DND-41 (cell line): ENCODE measurements at regions not wholly inside any gene's neighbourhood (a gene's known extent, or its start where the extent isn't known, plus 50 kb on each side); places are given as distances from the start of the nearest gene placed in this dataset.

Source experiments
- ATAC-seq: fragments of 200-7000 bp; cut with Tn5 transposase; 3 replicates; pipeline ENCODE4 v1.9.1; 2021; ENCODE audit warnings: low read depth; ENCODE audit not compliant: insufficient read depth
- DNase-seq: peaks from one replicate; pipeline ENCODE4 v3.0.0-alpha.2; 2020
- H2AFZ ChIP-seq: 2 replicates; pipeline ENCODE4 v1.6.0; 2012; ENCODE audit warnings: low read depth, low read length
- H3K27ac ChIP-seq: 2 replicates; pipeline ENCODE4 v1.5.1; 2012; ENCODE audit warnings: low read length, inconsistent platforms
- H3K27me3 ChIP-seq: fragments of 200-600 bp; sonication (generic); 2 replicates; pipeline ENCODE4 v1.6.0; 2012; ENCODE audit warnings: low read length, mild to moderate bottlenecking, inconsistent platforms; ENCODE audit not compliant: insufficient read depth, poor library complexity
- H3K36me3 ChIP-seq: 2 replicates; pipeline ENCODE4 v1.5.1; 2012; ENCODE audit warnings: low read length, inconsistent platforms; ENCODE audit not compliant: insufficient read depth
- H3K4me1 ChIP-seq: 2 replicates; pipeline ENCODE4 v1.5.1; 2012; ENCODE audit warnings: mild to moderate bottlenecking, low read length; ENCODE audit not compliant: insufficient read depth
- H3K4me2 ChIP-seq: 2 replicates; pipeline ENCODE4 v1.6.0; 2012; ENCODE audit warnings: mild to moderate bottlenecking, moderate library complexity, low read length, inconsistent platforms; ENCODE audit not compliant: insufficient read depth
- H3K4me3 ChIP-seq, 2 experiments: fragments of 200-600 bp in 1 of 2; shearing (Covaris generic) in 1 of 2; 2 replicates each; pipeline ENCODE4 v1.5.1; 2012 to 2016; ENCODE audit warnings: inconsistent platforms in 2 of 2, low read length in 2 of 2, mild to moderate bottlenecking in 2 of 2, low read depth in 1 of 2, moderate library complexity in 1 of 2
- H3K79me2 ChIP-seq: 2 replicates; pipeline ENCODE4 v1.6.0; 2012; ENCODE audit warnings: low read length, inconsistent platforms; ENCODE audit not compliant: insufficient read depth
- H3K9ac ChIP-seq: 2 replicates; pipeline ENCODE4 v1.6.0; 2012; ENCODE audit warnings: low read depth, mild to moderate bottlenecking, inconsistent platforms, low read length, moderate library complexity
- H3K9me3 ChIP-seq: 2 replicates; pipeline ENCODE4 v1.5.1; 2012; ENCODE audit warnings: low read length, moderate library complexity, mild to moderate bottlenecking, inconsistent platforms; ENCODE audit not compliant: insufficient read depth, severe bottlenecking
- H4K20me1 ChIP-seq: 2 replicates; pipeline ENCODE4 v1.6.0; 2012; ENCODE audit warnings: low read length; ENCODE audit not compliant: insufficient read depth
- CTCF ChIP-seq: IDR thresholded peaks from 2 replicates; pipeline ENCODE4 v1.5.1; 2012; ENCODE audit warnings: borderline replicate concordance, low read length, moderate library complexity, mild to moderate bottlenecking; ENCODE audit not compliant: poor library complexity, severe bottlenecking; ENCODE audit errors: extremely low read depth
- EZH2 ChIP-seq: IDR thresholded peaks from 3 replicates; pipeline ENCODE4 v1.6.1; 2012; ENCODE audit warnings: borderline replicate concordance, low read depth, mild to moderate bottlenecking, moderate library complexity, low read length, inconsistent platforms; ENCODE audit not compliant: severe bottlenecking

GRCh38 chrX:20712811-20713210 is 446.1 kb upstream of the RPS6KA3 start:
- Histone ChIP-seq H3K36me3 (no peaks in the 10 kb centered on the region), H3K79me2 (no peaks in the 10 kb centered on the region), H4K20me1 (no peaks in the 10 kb centered on the region), H3K4me2 (no peak overlapping the region), H3K4me3 (no peak overlapping the region), H2AFZ (no peak overlapping the region), H3K27ac (no peak overlapping the region), H3K4me1 (no peaks in the 10 kb centered on the region), H3K9me3 (no peaks in the 10 kb centered on the region), H3K27me3 (no peaks in the 10 kb centered on the region), H3K9ac (no peak overlapping the region)
- ATAC-seq: no peak
- no peak for DNase-seq
- TF ChIP-seq CTCF (no peak), EZH2 (no peak)

GRCh38 chrX:20711366-20711765 is 444.7 kb upstream of the RPS6KA3 start:
- H4K20me1 ChIP-seq: no peaks in the 10 kb centered on the region
- H3K9me3 ChIP-seq: no peaks in the 10 kb centered on the region
- no peaks in the 10 kb centered on the region for H3K27me3 ChIP-seq
- no peaks in the 10 kb centered on the region for H3K79me2 ChIP-seq
- no peak overlapping the region for H3K9ac ChIP-seq
- no peak overlapping the region for H3K4me2 ChIP-seq
- no peak for TF ChIP-seq CTCF
- no peak for TF ChIP-seq EZH2
- no peaks in the 10 kb centered on the region for H3K36me3 ChIP-seq
- no peak overlapping the region for H3K27ac ChIP-seq
- H3K4me3 ChIP-seq: no peak overlapping the region
- H3K4me1 ChIP-seq: no peaks in the 10 kb centered on the region
- H2AFZ ChIP-seq: no peak overlapping the region
- ATAC-seq (no peak), DNase-seq (no peak)

DNA sequence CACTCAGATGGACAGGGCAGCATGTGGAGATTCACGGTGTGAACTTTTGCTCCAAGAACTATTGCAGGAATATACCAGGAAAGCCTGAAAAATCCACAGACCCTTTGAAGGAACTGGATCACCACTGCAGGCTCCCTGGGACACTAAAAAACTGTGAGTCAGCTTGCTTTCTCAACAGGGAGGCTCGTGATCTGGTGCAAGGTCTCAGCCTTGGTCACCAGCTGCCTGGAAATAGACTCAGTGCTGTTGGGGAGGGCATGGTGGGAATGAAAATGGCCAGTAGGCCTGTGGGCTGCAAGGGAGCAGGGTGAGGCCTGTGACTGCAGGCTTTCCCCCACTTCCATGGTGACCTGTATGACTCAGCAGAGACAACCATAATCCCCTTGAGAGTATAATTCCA is 426.4 kb upstream of the RPS6KA3 start:
- no peak overlapping the region for H3K27ac ChIP-seq
- DNase-seq (no peak), ATAC-seq (no peak)
- no peaks in the 10 kb centered on the region for H3K79me2 ChIP-seq
- H3K9ac ChIP-seq: no peak overlapping the region
- H3K4me1 ChIP-seq: no peaks in the 10 kb centered on the region
- no peak for TF ChIP-seq CTCF
- TF ChIP-seq EZH2: no peak
- H3K27me3 ChIP-seq: no peaks in the 10 kb centered on the region
- H3K4me2 ChIP-seq: no peak overlapping the region
- H3K36me3 ChIP-seq: no peaks in the 10 kb centered on the region
- H4K20me1 ChIP-seq: no peaks in the 10 kb centered on the region
- no peak overlapping the region for H2AFZ ChIP-seq
- H3K4me3 ChIP-seq: no peak overlapping the region
- no peaks in the 10 kb centered on the region for H3K9me3 ChIP-seq

DNA sequence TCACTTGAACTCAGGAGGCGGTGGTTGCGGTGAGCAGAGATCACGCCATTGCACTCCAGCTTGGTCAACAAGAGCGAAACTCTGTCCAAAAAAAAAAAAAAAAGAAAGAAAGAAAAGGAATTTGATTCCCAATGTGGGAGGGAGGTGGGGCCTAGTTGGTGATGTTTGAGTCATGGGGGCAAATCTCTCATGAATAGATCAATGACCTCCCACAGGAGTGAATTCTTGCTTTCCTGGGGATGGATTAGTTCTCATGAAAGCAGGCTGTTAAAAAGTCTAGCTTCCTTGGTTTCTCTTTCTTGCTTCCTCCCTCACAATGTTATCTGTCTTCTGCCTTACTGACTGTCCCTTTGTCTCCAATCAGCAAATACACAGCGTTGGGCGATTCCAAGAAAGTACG is 419.5 kb upstream of the RPS6KA3 start:
- TF ChIP-seq CTCF (no peak), EZH2 (no peak)
- no peaks in the 10 kb centered on the region for H3K9me3 ChIP-seq
- no peak overlapping the region for H3K4me2 ChIP-seq
- H4K20me1 ChIP-seq: no peaks in the 10 kb centered on the region
- DNase-seq (no peak), ATAC-seq (no peak)
- no peaks in the 10 kb centered on the region for H3K4me1 ChIP-seq
- H2AFZ ChIP-seq: no peak overlapping the region
- no peak overlapping the region for H3K27ac ChIP-seq
- H3K27me3 ChIP-seq: no peaks in the 10 kb centered on the region
- no peak overlapping the region for H3K9ac ChIP-seq
- H3K4me3 ChIP-seq: no peak overlapping the region
- no peaks in the 10 kb centered on the region for H3K36me3 ChIP-seq
- H3K79me2 ChIP-seq: no peaks in the 10 kb centered on the region
